ENCODE measurements at regions not wholly inside any gene's neighbourhood (a gene's known extent, or its start where the extent isn't known, plus 50 kb on each side); places are given as distances from the start of the nearest gene placed in this dataset.

- H3K27ac ChIP-seq, result peak overlapping the region in 1 of 2 donors; percentile 57
- no peak for DNase-seq (ENCODE audit: low spot score)
- TF ChIP-seq CTCF (IDR thresholded peaks at IDR 0.05), result no peak
- no peak overlapping the region for H3K4me3 ChIP-seq
These were observed 119.6 kb downstream of the BOD1 start for GRCh38 chr5:173496883-173497255.

GRCh38 chr5:173496129-173496882 lies 120.1 kb downstream of the BOD1 start:
- Histone ChIP-seq H3K4me3 (no peak overlapping the region), H3K27ac (peak overlapping the region in 1 of 2 donors; percentile 57)
- no peak for DNase-seq (ENCODE audit: low spot score)
- no peak for TF ChIP-seq CTCF (IDR thresholded peaks at IDR 0.05)

- DNase-seq (ENCODE audit: low spot score), result no peak
- TF ChIP-seq CTCF (IDR thresholded peaks at IDR 0.05), result no peak
- no peak overlapping the region for H3K4me3 ChIP-seq
- peak overlapping the region in 1 of 2 donors; percentile 57 for H3K27ac ChIP-seq
These were observed 121.1 kb downstream of the BOD1 start for GRCh38 chr5:173495225-173495904.

GRCh38 chr5:173494446-173494845 lies 122.0 kb downstream of the BOD1 start:
- no peak for TF ChIP-seq CTCF (IDR thresholded peaks at IDR 0.05)
- H3K27ac ChIP-seq, result peak overlapping the region in 1 of 2 donors; percentile 22
- DNase-seq (ENCODE audit: low spot score), result no peak
- H3K4me3 ChIP-seq, result no peak overlapping the region

- Histone ChIP-seq H3K4me3 (no peak overlapping the region), H3K27ac (no peak overlapping the region)
- TF ChIP-seq CTCF (IDR thresholded peaks at IDR 0.05), result no peak
- no peak for DNase-seq (ENCODE audit: low spot score)
These were observed 122.6 kb downstream of the BOD1 start for GRCh38 chr5:173493846-173494245.

- TF ChIP-seq CTCF (IDR thresholded peaks at IDR 0.05), result no peak
These were observed 123.4 kb downstream of the BOD1 start for GRCh38 chr5:173493040-173493439.

GRCh38 chr5:173490681-173491080 lies 125.8 kb downstream of the BOD1 start:
- DNase-seq (ENCODE audit: low spot score), result peak; percentile 24
- no peak overlapping the region for H3K4me3 ChIP-seq
- no peak for TF ChIP-seq CTCF (IDR thresholded peaks at IDR 0.05)
- no peak overlapping the region for H3K27ac ChIP-seq

More at GRCh38 chr5:173493040-173493439, 123.4 kb downstream of the BOD1 start:
- no peak for DNase-seq (ENCODE audit: low spot score)
- H3K4me3 ChIP-seq, result no peak overlapping the region
- H3K27ac ChIP-seq, result no peak overlapping the region
